ENCODE measurements at regions not wholly inside any gene's neighbourhood (a gene's known extent, or its start where the extent isn't known, plus 50 kb on each side); places are given as distances from the start of the nearest gene placed in this dataset.
A peak's percentile ranks its signal among the peaks of the same experiment; 100 is the strongest.

DNA sequence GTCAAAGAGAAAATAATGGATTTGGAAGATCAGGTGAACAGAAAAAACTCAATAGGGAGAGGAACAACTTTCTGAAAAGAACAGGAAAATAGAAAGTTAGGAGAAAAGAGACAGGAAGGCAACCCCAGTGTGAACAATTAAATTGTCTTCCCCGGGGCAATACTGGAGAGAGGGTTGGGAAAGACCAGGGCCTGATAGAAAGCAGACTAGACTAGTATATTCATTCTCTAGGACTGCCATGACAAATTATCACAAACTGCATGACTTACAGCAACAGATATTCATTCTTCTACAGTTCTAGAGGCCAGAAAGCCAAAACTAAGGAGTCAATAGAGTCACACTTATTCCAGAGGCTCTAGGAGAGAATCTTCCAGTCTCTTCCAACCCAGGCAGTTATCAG is 482.8 kb downstream of the SOX6 start:
- Mint-ChIP-seq H3K36me3 (ENCODE audit: low read depth) (no peaks in the 10 kb centered on the region), H3K27me3 (ENCODE audit: insufficient read depth) (no peaks in the 10 kb centered on the region), H3K4me3 (no peak overlapping the region), H3K4me1 (peaks cover 24% of the 10 kb centered on the region), H3K9me3 (peaks cover 5% of the 10 kb centered on the region), H3K27ac (no peak overlapping the region)
- Histone ChIP-seq H3K27ac (ENCODE audit: low read depth, low read length) (no peak overlapping the region), H3K4me3 (ENCODE audit: low read length) (no peak overlapping the region), H3K27me3 (ENCODE audit: control insufficient read depth, insufficient read depth, low read length, poor library complexity, severe bottlenecking) (no peaks in the 10 kb centered on the region), H3K4me1 (ENCODE audit: control insufficient read depth, insufficient read depth, low read length) (peaks cover 8% of the 10 kb centered on the region), H3K9me3 (ENCODE audit: control insufficient read depth, low read length) (peaks cover 9% of the 10 kb centered on the region), H3K36me3 (ENCODE audit: control insufficient read depth, insufficient read depth, low read length) (no peaks in the 10 kb centered on the region), H3K9ac (ENCODE audit: extremely low read depth, low read length, poor library complexity, severe bottlenecking) (no peak overlapping the region)
- DNase-seq = no peak
- TF ChIP-seq, protein P1, sequence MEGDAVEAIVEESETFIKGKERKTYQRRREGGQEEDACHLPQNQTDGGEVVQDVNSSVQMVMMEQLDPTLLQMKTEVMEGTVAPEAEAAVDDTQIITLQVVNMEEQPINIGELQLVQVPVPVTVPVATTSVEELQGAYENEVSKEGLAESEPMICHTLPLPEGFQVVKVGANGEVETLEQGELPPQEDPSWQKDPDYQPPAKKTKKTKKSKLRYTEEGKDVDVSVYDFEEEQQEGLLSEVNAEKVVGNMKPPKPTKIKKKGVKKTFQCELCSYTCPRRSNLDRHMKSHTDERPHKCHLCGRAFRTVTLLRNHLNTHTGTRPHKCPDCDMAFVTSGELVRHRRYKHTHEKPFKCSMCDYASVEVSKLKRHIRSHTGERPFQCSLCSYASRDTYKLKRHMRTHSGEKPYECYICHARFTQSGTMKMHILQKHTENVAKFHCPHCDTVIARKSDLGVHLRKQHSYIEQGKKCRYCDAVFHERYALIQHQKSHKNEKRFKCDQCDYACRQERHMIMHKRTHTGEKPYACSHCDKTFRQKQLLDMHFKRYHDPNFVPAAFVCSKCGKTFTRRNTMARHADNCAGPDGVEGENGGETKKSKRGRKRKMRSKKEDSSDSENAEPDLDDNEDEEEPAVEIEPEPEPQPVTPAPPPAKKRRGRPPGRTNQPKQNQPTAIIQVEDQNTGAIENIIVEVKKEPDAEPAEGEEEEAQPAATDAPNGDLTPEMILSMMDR (conservative IDR thresholded peaks at IDR 0.05) = no peak
- WGBS, 2 experiments (ENCODE audit: insufficient coverage in 1 of 2, insufficient read length in 1 of 2) = 94 to 100% methylated on average over 1 of the region's 1 CpG

DNA sequence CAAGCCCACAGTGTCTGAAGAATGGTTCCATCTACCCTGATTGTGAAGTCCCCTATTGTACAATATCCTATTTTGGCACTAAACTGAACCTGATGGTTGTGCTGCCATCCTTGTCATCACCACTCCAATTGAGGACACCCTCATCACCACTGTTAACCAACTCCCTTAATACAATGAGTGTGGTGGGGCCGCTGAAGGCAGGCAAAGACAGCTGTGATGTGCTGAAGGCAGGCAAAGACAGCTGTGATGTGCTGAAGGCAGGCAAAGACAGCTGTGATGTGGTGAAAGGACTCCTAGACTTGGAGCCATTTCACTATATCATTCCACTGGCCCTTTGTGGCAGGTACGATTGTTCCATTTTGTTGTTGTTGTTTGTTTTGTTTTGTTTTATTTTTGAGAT is 481.6 kb downstream of the SOX6 start:
- Mint-ChIP-seq H3K27me3 (ENCODE audit: insufficient read depth) (no peaks in the 10 kb centered on the region), H3K36me3 (ENCODE audit: low read depth) (no peaks in the 10 kb centered on the region), H3K4me3 (no peak overlapping the region), H3K27ac (no peak overlapping the region), H3K4me1 (peaks cover 24% of the 10 kb centered on the region), H3K9me3 (peaks cover 5% of the 10 kb centered on the region)
- H3K27me3 ChIP-seq (ENCODE audit: control insufficient read depth, insufficient read depth, low read length, poor library complexity, severe bottlenecking) = no peaks in the 10 kb centered on the region
- H3K9me3 ChIP-seq (ENCODE audit: control insufficient read depth, low read length) = peaks cover 9% of the 10 kb centered on the region
- 100% methylated on average over 1 of the region's 2 CpGs; no CpG with 5 or more reads in 1 of the 2 experiments for WGBS, 2 experiments (ENCODE audit: insufficient coverage in 1 of 2, insufficient read length in 1 of 2)
- peak; percentile 11 for DNase-seq
- peaks cover 8% of the 10 kb centered on the region for H3K4me1 ChIP-seq (ENCODE audit: control insufficient read depth, insufficient read depth, low read length)
- TF ChIP-seq, protein P1 (conservative IDR thresholded peaks at IDR 0.05) = no peak
- H3K4me3 ChIP-seq (ENCODE audit: low read length) = no peak overlapping the region
- no peak overlapping the region for H3K27ac ChIP-seq (ENCODE audit: low read depth, low read length)
- H3K36me3 ChIP-seq (ENCODE audit: control insufficient read depth, insufficient read depth, low read length) = no peaks in the 10 kb centered on the region
- H3K9ac ChIP-seq (ENCODE audit: extremely low read depth, low read length, poor library complexity, severe bottlenecking) = no peak overlapping the region

DNA sequence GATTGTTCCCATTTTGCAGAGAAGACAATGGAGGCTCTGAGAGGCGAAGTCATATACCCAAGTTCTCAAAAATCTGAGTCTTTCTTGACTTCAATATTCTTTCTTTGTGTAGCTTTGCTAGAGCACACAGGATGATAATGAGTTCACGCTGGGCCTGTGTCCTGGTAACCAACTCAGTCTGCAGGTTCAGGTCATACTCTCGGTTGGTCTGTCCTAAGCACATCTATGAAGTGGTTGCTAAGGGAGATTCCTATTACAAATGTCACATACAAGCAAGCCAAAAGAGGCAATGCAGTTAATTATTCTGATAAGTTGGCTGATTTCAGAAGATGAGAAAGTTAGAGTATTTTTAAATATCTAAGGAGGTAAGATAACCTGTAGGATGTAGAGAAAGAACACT is 481.0 kb downstream of the SOX6 start:
- no peak overlapping the region for H3K9ac ChIP-seq (ENCODE audit: extremely low read depth, low read length, poor library complexity, severe bottlenecking)
- peaks cover 9% of the 10 kb centered on the region for H3K9me3 ChIP-seq (ENCODE audit: control insufficient read depth, low read length)
- DNase-seq = peak; percentile 17
- TF ChIP-seq, protein P1 (conservative IDR thresholded peaks at IDR 0.05) = no peak
- Mint-ChIP-seq H3K9me3 (peaks cover 5% of the 10 kb centered on the region), H3K4me1 (peaks cover 24% of the 10 kb centered on the region), H3K36me3 (ENCODE audit: low read depth) (no peaks in the 10 kb centered on the region), H3K27me3 (ENCODE audit: insufficient read depth) (no peaks in the 10 kb centered on the region), H3K27ac (no peak overlapping the region), H3K4me3 (no peak overlapping the region)
- WGBS, 2 experiments (ENCODE audit: insufficient coverage in 1 of 2, insufficient read length in 1 of 2) = 60 to 98% methylated on average over 1 to 3 of the region's 3 CpGs
- H3K4me1 ChIP-seq (ENCODE audit: control insufficient read depth, insufficient read depth, low read length) = peaks cover 8% of the 10 kb centered on the region
- H3K27me3 ChIP-seq (ENCODE audit: control insufficient read depth, insufficient read depth, low read length, poor library complexity, severe bottlenecking) = no peaks in the 10 kb centered on the region
- H3K27ac ChIP-seq (ENCODE audit: low read depth, low read length) = peak overlapping the region; percentile 70
- no peaks in the 10 kb centered on the region for H3K36me3 ChIP-seq (ENCODE audit: control insufficient read depth, insufficient read depth, low read length)
- H3K4me3 ChIP-seq (ENCODE audit: low read length) = no peak overlapping the region

All from endodermal cell (in vitro differentiated cells).